SK-N-SH (cell line): ENCODE measurements at regions not wholly inside any gene's neighbourhood (a gene's known extent, or its start where the extent isn't known, plus 50 kb on each side); places are given as distances from the start of the nearest gene placed in this dataset.

Experiments used
- CTCF ChIA-PET: fragments of 300-600, 350-600 bp; formaldehyde crosslinking; extraction: SDS; loops from one replicate; lab custom pipeline; 2021; lab: Yijun Ruan, JAX
- POLR2A ChIA-PET: fragments of 350-600 bp; sonication (Branson Sonifier 250); formaldehyde crosslinking; extraction: SDS; loops from one replicate; lab custom pipeline; 2020; ENCODE audit warnings: antibody characterized with exemption, inconsistent platforms; lab: Yijun Ruan, JAX
- DNase-seq: peaks from one replicate; pipeline ENCODE4 v3.0.0; 2012
- H2AFZ ChIP-seq: fragments of 200-600 bp; sonication (generic); 2 replicates; pipeline ENCODE4 v1.8.1; 2016; ENCODE audit warnings: antibody characterized with exemption, mild to moderate bottlenecking, low read depth
- H3F3A ChIP-seq: fragments of 200-600 bp; sonication (generic); replicated peaks from 2 replicates; pipeline ENCODE3; 2016; ENCODE audit warnings: antibody characterized with exemption, mild to moderate bottlenecking; ENCODE audit not compliant: insufficient read depth
- H3K27ac ChIP-seq, 2 experiments: fragments of 200-500 bp in 1 of 2; fragments of 200-600 bp in 1 of 2; sonication (Bioruptor generic) in 1 of 2; sonication (generic), shearing (Covaris generic) in 1 of 2; 2 replicates each; pipeline versions ENCODE4 v1.5.1 to v1.6.1; 2014 to 2016; ENCODE audit warnings: low read depth in 2 of 2, inconsistent platforms in 1 of 2, low read length in 1 of 2, mild to moderate bottlenecking in 1 of 2, mixed read lengths in 1 of 2
- H3K27me3 ChIP-seq: fragments of 200-600 bp; sonication (generic), shearing (Covaris generic); 2 replicates; pipeline ENCODE4 v1.6.1; 2016; ENCODE audit warnings: mixed run types; ENCODE audit not compliant: insufficient read depth
- H3K36me3 ChIP-seq, 2 experiments: fragments of 200-500 bp in 1 of 2; fragments of 200-600 bp in 1 of 2; sonication (Bioruptor generic) in 1 of 2; sonication (generic) in 1 of 2; replicated peaks in 1 of 2; 2 replicates each; pipeline versions ENCODE3 to v1.5.1; 2014 to 2016; ENCODE audit warnings: low read length in 1 of 2, mild to moderate bottlenecking in 1 of 2; ENCODE audit not compliant: insufficient read depth in 2 of 2, control insufficient read depth in 1 of 2
- H3K4me1 ChIP-seq, 2 experiments: fragments of 200-500 bp in 1 of 2; fragments of 200-600 bp in 1 of 2; sonication (Bioruptor generic) in 1 of 2; sonication (generic), shearing (Covaris generic) in 1 of 2; 2 replicates each; pipeline versions ENCODE4 v1.5.1 to v1.6.1; 2014 to 2016; ENCODE audit warnings: low read depth in 1 of 2, low read length in 1 of 2, mixed run types in 1 of 2; ENCODE audit not compliant: insufficient read depth in 2 of 2, control insufficient read depth in 1 of 2
- H3K4me2 ChIP-seq: fragments of 200-600 bp; sonication (generic), shearing (Covaris generic); 2 replicates; pipeline ENCODE4 v1.6.1; 2017; ENCODE audit warnings: mixed run types
- H3K4me3 ChIP-seq, 2 experiments: fragments of 200-500 bp in 1 of 2; fragments of 200-600 bp in 1 of 2; sonication (Bioruptor generic) in 1 of 2; sonication (generic), shearing (Covaris generic) in 1 of 2; 2 replicates each; pipeline versions ENCODE4 v1.5.1 to v1.8.1; 2014 to 2016; ENCODE audit warnings: low read depth in 2 of 2, inconsistent platforms in 1 of 2, low read length in 1 of 2, mild to moderate bottlenecking in 1 of 2, mixed read lengths in 1 of 2, moderate library complexity in 1 of 2
- H3K79me2 ChIP-seq: fragments of 200-600 bp; sonication (generic); 2 replicates; pipeline ENCODE4 v1.8.1; 2017; ENCODE audit warnings: mild to moderate bottlenecking; ENCODE audit not compliant: insufficient read depth
- H3K9ac ChIP-seq: fragments of 200-600 bp; sonication (generic); 2 replicates; pipeline ENCODE4 v1.6.1; 2017; ENCODE audit warnings: mixed run types
- H3K9me2 ChIP-seq: fragments of 200-600 bp; sonication (generic); 2 replicates; pipeline ENCODE4 v1.6.1; 2017; ENCODE audit warnings: mixed run types
- H3K9me3 ChIP-seq: fragments of 200-600 bp; sonication (generic); 2 replicates; pipeline ENCODE4 v1.6.1; 2017; ENCODE audit warnings: mixed run types, mild to moderate bottlenecking, moderate library complexity
- H4K20me1 ChIP-seq: fragments of 200-600 bp; sonication (generic); 2 replicates; pipeline ENCODE4 v1.6.1; 2017; ENCODE audit warnings: mild to moderate bottlenecking, mixed run types; ENCODE audit not compliant: insufficient read depth
- ELF1 ChIP-seq: IDR thresholded peaks from 2 replicates; pipeline ENCODE4 v1.4.0; 2012
- EP300 ChIP-seq, 2 experiments: IDR thresholded peaks; 2 replicates each; pipeline versions ENCODE4 v1.4.0 to v1.6.1; 2012; ENCODE audit warnings: borderline replicate concordance in 1 of 2, low read depth in 1 of 2, low read length in 1 of 2
- FOXM1 ChIP-seq: IDR thresholded peaks from 2 replicates; pipeline ENCODE4 v1.4.0; 2012; ENCODE audit warnings: low read depth, mild to moderate bottlenecking
- GABPA ChIP-seq: IDR thresholded peaks from 2 replicates; pipeline ENCODE4 v1.4.0; 2012; ENCODE audit warnings: low read depth, mild to moderate bottlenecking
- JUND ChIP-seq: IDR thresholded peaks from 2 replicates; pipeline ENCODE4 v1.4.0; 2012
- NRF1 ChIP-seq: IDR thresholded peaks from 2 replicates; pipeline ENCODE4 v1.6.1; 2012; ENCODE audit warnings: low read depth, mild to moderate bottlenecking, low read length
- POLR2AphosphoS5 ChIP-seq: IDR thresholded peaks from 2 replicates; pipeline ENCODE4 v1.6.1; 2012; ENCODE audit warnings: low read depth, low read length
- RAD21 ChIP-seq: IDR thresholded peaks from 2 replicates; pipeline ENCODE4 v1.6.1; 2012; ENCODE audit warnings: mild to moderate bottlenecking, low read length
- RCOR1 ChIP-seq: fragments of 150-350 bp; IDR thresholded peaks from 2 replicates; pipeline ENCODE4 v1.6.1; 2017; ENCODE audit warnings: antibody characterized with exemption, low read length
- RXRA ChIP-seq: IDR thresholded peaks from 2 replicates; pipeline ENCODE4 v1.4.0; 2012; ENCODE audit warnings: low read depth, mild to moderate bottlenecking, borderline replicate concordance
- TCF12 ChIP-seq: IDR thresholded peaks from 2 replicates; pipeline ENCODE4 v1.4.0; 2012
- TEAD4 ChIP-seq: IDR thresholded peaks from 2 replicates; pipeline ENCODE4 v1.4.0; 2012; ENCODE audit warnings: mild to moderate bottlenecking, borderline replicate concordance; ENCODE audit not compliant: insufficient read depth
- YY1 ChIP-seq: IDR thresholded peaks from 2 replicates; pipeline ENCODE4 v1.4.0; 2012; ENCODE audit warnings: low read depth, mild to moderate bottlenecking
- WGBS: methylation state at CpG from one replicate; pipeline ENCODE4 v1.1.6; 2017; ENCODE audit warnings: low lambda C conversion rate; 5-methylcytosine and 5-hydroxymethylcytosine counted together
- TF ChIP-seq, protein P1 (sequence below): fragments of 150-350 bp; IDR thresholded peaks from 2 replicates; pipeline ENCODE4 v1.6.1; 2017; ENCODE audit warnings: antibody characterized with exemption, low read length, low read depth, borderline replicate concordance
- TF ChIP-seq, protein P2 (sequence below): fragments of 200-600 bp; sonication (generic); IDR thresholded peaks from 2 replicates; pipeline ENCODE4 v1.6.1; 2017; ENCODE audit warnings: antibody characterized with exemption, mild to moderate bottlenecking, moderate library complexity
- TF ChIP-seq, protein P3 (sequence below): IDR thresholded peaks from 2 replicates; pipeline ENCODE4 v1.4.0; 2012; ENCODE audit warnings: low read depth, borderline replicate concordance
- TF ChIP-seq, protein P4 (sequence below): IDR thresholded peaks from 2 replicates; pipeline ENCODE4 v1.4.0; 2012; ENCODE audit warnings: low read depth, borderline replicate concordance

DNA sequence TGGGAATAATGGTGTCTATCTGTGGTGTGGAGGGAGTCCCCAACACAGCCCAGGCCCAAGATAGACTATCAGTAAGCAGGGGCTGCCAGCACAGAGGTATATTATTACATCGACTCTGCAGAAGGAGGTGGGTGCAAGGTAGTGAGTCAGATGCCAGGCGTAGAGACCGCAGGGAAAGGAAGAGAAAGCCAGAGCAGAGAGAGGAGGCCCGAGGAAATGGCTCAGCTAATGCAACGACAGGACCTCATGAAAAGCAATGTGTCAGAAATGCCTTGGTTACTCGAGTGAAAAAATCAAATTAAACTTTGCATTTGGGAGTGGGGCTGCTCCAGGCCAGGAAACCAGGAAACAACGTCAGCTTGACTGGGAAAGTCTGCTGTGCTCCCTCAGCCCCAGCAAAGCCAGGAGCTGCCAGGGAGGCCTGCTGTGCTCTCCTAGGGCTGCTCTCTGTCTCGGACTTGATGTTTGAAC is 173.2 kb downstream of the SUDS3 start:
- WGBS = 16% methylated on average over 8 of the region's 8 CpGs
- TF ChIP-seq GABPA (no peak), TEAD4 (no peak), RCOR1 (no peak), JUND (no peak), POLR2AphosphoS5 (no peak), YY1 (no peak), TCF12 (no peak), FOXM1 (no peak), ELF1 (no peak), RXRA (no peak)
- TF ChIP-seq, protein P1, sequence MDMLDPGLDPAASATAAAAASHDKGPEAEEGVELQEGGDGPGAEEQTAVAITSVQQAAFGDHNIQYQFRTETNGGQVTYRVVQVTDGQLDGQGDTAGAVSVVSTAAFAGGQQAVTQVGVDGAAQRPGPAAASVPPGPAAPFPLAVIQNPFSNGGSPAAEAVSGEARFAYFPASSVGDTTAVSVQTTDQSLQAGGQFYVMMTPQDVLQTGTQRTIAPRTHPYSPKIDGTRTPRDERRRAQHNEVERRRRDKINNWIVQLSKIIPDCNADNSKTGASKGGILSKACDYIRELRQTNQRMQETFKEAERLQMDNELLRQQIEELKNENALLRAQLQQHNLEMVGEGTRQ = no peak

DNA sequence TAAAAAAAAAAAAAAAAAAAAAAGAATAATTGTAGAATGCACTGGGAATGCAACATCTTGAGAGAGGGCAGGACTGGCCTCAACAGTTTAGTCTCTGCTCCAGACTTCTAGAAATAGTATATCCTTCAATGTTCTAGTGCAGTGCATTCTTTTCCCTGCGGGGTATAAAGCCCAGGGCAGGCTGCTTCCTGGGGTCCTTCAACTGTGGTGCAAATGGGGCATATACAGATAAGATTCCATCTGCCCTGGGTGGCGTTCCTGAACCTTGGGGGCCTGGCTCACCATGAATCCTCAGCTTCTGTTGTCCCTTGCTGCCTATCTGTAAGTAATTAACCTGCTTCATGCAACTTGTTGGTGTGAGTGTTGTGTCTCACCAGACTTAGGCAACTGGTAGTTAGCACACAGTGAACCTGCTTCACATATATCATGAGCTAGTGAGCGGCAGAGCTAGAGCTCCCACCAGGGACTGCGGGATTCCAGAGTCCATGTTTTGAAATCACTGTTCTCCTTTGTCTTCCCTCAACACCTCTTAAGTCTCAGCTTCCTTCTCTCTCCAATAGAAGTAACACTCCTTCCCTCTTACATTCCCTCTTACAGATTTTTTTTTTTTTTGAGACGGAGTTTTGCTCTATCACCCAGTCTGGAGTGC is 177.6 kb downstream of the SUDS3 start:
- peaks cover 0 to 4% of the 10 kb centered on the region in 2 experiments; a peak in 1 of 4 replicates for H3K4me1 ChIP-seq
- no peak for TF ChIP-seq POLR2AphosphoS5
- TF ChIP-seq, protein P2, sequence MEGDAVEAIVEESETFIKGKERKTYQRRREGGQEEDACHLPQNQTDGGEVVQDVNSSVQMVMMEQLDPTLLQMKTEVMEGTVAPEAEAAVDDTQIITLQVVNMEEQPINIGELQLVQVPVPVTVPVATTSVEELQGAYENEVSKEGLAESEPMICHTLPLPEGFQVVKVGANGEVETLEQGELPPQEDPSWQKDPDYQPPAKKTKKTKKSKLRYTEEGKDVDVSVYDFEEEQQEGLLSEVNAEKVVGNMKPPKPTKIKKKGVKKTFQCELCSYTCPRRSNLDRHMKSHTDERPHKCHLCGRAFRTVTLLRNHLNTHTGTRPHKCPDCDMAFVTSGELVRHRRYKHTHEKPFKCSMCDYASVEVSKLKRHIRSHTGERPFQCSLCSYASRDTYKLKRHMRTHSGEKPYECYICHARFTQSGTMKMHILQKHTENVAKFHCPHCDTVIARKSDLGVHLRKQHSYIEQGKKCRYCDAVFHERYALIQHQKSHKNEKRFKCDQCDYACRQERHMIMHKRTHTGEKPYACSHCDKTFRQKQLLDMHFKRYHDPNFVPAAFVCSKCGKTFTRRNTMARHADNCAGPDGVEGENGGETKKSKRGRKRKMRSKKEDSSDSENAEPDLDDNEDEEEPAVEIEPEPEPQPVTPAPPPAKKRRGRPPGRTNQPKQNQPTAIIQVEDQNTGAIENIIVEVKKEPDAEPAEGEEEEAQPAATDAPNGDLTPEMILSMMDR = no peak
- no peak for TF ChIP-seq RCOR1
- TF ChIP-seq NRF1 = no peak
- TF ChIP-seq, protein P3, sequence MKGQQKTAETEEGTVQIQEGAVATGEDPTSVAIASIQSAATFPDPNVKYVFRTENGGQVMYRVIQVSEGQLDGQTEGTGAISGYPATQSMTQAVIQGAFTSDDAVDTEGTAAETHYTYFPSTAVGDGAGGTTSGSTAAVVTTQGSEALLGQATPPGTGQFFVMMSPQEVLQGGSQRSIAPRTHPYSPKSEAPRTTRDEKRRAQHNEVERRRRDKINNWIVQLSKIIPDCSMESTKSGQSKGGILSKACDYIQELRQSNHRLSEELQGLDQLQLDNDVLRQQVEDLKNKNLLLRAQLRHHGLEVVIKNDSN = no peak
- no peak for TF ChIP-seq FOXM1
- TF ChIP-seq, protein P4, sequence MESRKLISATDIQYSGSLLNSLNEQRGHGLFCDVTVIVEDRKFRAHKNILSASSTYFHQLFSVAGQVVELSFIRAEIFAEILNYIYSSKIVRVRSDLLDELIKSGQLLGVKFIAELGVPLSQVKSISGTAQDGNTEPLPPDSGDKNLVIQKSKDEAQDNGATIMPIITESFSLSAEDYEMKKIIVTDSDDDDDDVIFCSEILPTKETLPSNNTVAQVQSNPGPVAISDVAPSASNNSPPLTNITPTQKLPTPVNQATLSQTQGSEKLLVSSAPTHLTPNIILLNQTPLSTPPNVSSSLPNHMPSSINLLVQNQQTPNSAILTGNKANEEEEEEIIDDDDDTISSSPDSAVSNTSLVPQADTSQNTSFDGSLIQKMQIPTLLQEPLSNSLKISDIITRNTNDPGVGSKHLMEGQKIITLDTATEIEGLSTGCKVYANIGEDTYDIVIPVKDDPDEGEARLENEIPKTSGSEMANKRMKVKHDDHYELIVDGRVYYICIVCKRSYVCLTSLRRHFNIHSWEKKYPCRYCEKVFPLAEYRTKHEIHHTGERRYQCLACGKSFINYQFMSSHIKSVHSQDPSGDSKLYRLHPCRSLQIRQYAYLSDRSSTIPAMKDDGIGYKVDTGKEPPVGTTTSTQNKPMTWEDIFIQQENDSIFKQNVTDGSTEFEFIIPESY = no peak
- no peak for TF ChIP-seq RAD21
- no peak for TF ChIP-seq EP300 (IDR thresholded peaks at IDR 0.05; ENCODE audit: borderline replicate concordance in 1 of 2, low read depth in 1 of 2, low read length in 1 of 2)
- no peak overlapping the region for H2AFZ ChIP-seq
- no peak overlapping the region for H3K9ac ChIP-seq
- H4K20me1 ChIP-seq = no peaks in the 10 kb centered on the region
- no peaks in the 10 kb centered on the region for H3K79me2 ChIP-seq
- no peaks in the 10 kb centered on the region for H3K27me3 ChIP-seq
- DNase-seq = no peak
- H3F3A ChIP-seq = no peaks in the 10 kb centered on the region
- ChIA-PET CTCF (no interaction called here), POLR2A (interaction anchor here (0.6 kb wide), 1 partner anchor 71 kb away, joined by 3 read pairs; no protein-coding TSS in a partner anchor)
- no peak overlapping the region for H3K27ac ChIP-seq
- no peaks in the 10 kb centered on the region for H3K9me2 ChIP-seq
- no peaks in the 10 kb centered on the region for H3K36me3 ChIP-seq
- no peaks in the 10 kb centered on the region for H3K9me3 ChIP-seq
- no peak overlapping the region for H3K4me3 ChIP-seq
- H3K4me2 ChIP-seq = no peak overlapping the region
- 27% methylated on average over 5 of the region's 5 CpGs for WGBS

More for the DNA sequence above, 173.2 kb downstream of the SUDS3 start:
- no peaks in the 10 kb centered on the region for H3K27me3 ChIP-seq
- H3K9me3 ChIP-seq = no peaks in the 10 kb centered on the region
- no peak overlapping the region for H3K27ac ChIP-seq
- no peak overlapping the region for H2AFZ ChIP-seq
- no peaks in the 10 kb centered on the region for H3K79me2 ChIP-seq
- H3K36me3 ChIP-seq = no peaks in the 10 kb centered on the region
- no peak overlapping the region for H3K4me2 ChIP-seq
- H3F3A ChIP-seq = no peaks in the 10 kb centered on the region
- CTCF ChIA-PET = no interaction called here
- POLR2A ChIA-PET = no interaction called here
- H3K4me1 ChIP-seq = peaks cover 0 to 4% of the 10 kb centered on the region in 2 experiments; a peak in 1 of 4 replicates
- no peaks in the 10 kb centered on the region for H4K20me1 ChIP-seq
- H3K4me3 ChIP-seq = no peak overlapping the region
- no peak overlapping the region for H3K9ac ChIP-seq
- peak; percentile 18 for DNase-seq
- no peaks in the 10 kb centered on the region for H3K9me2 ChIP-seq
